GM04503 (cell line): ENCODE measurements at regions not wholly inside any gene's neighbourhood (a gene's known extent, or its start where the extent isn't known, plus 50 kb on each side); places are given as distances from the start of the nearest gene placed in this dataset.
A peak's percentile ranks its signal among the peaks of the same experiment; 100 is the strongest.
"Not testable (repeated sequence)": the region's sequence is repeated elsewhere in the genome, so short reads cannot be mapped to it uniquely, and the experiment has no call there.

ENCODE experiments used
- DNase-seq: peaks from one replicate; pipeline ENCODE4 v3.0.0-alpha.2; 2012; ENCODE audit warnings: low read depth

DNA sequence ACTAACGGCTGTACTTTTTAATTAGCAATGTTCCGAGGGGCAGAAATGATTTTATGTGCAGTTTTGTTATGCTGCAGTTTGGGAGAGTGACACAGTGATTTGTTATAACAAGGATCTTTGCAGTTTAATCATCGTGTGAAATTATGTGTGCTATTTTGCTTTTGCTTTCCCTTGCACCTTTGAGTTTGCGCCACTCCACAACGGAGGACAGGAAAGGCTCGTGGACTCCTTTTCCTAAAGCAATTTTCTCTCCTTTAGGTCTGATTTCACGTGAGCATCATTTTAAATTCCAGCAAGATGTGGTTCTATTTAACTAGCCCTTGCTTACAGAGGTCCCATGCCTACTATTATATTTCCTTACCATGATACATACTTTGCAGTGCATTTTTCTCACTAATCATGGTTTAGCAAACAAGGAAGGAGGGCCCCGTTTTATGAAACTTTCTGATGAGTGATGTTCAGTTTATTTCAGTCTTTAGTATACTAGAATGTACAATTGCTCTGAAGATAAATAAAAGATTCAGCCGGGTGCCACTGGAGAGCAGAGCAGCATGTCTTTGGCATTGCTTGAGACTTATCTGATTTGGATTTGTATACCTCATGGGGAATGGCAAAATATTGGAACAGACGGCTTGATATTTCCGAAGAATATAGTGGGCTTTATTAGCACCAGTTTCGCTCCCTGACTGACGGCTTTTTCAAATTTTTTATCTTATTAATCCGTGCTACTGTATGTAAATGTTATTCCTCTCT, 528.2 kb upstream of the FANCL start:
- no peak for DNase-seq

DNA sequence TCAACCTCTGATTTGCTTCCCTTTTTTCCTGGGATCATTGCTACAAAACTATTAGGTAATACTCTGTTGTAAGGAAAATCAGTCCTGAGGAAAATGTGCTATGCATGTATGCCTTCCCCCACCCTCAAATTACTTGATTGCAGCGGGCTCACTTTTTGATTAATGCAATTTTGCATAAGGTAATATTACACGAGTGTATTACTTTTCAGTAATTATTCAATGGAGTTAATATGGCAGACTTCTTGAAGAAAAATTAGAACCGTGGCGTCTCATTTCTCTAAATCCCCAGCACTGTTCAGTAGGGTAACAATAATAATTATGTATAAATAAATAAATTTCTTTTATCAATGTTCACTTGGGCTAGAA, 527.6 kb upstream of the FANCL start:
- no peak for DNase-seq

DNA sequence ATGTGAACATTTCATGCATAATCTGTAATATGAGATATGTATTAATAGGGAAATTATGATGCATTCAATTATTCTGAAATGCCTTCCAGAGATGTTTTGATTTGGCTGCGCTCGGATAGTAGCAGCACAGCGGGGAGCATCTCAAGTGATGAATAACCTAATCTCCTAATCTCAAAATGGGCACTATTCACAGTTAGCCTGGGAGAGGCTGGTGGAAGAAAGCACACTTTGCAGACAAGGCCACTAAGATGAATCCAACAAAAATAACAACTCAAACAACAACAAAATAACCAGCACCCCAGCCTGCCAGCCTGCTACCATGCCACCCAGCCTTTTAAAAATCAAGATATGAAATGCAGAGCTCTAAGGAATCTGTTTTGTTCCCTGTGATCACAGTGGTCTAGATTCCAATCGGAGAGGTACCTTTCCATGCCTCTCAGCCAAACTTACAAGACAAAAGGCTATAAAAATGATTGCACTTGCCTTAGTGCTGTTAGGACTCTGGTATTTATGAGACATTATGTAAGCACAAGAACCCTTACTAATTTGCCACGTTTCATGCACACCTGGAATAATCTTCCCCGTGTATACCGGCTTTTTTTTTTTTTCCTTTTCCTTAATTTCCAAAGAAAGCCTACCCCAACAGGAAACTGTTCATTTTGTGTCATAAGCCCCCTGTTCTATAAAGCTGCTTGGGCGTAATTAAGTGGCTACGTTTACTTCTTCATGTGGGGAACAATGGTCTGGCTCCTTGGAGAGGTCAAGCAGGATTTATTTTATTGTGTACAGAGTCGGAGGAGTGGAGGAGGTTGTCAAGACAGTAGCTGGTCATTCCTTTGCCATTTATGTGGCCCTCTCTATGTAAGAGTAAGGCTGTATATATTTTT, 526.9 kb upstream of the FANCL start:
- DNase-seq = no peak

DNA sequence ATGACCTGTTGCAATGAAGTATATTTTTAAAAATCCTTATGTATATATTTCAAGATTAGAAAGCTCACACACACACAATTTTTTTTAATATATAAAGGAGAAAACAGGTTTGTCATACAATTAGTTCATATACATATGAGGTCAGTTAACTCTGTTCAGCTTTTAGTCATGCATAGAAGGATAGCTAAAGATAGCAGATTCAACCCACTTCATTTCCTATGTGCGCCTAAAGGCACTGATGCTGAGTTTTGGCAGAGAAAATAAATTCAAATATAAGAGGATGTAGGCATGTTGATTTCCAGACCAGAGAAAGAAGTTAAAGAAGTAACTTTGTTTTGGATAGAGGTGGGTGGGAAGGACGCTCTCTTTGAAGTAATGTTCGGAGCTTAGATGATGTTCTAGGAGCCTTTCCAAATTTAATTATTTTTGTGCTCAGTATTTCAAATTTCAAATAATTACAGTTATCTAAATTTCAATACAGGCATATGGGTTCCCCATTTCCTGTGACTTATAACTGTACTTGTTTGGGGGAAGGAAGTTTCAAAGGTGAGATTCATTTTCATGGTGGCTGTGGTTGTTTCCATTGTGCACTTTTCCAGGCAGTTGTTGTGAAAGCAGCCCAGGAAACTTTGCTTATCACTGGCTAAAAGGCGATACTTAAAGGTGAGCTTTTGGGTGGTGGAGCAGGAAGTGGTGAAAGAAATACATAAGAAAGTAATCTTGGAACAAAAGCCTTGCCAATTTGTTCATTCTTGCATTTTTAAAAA, 523.4 kb upstream of the FANCL start:
- no peak for DNase-seq

DNA sequence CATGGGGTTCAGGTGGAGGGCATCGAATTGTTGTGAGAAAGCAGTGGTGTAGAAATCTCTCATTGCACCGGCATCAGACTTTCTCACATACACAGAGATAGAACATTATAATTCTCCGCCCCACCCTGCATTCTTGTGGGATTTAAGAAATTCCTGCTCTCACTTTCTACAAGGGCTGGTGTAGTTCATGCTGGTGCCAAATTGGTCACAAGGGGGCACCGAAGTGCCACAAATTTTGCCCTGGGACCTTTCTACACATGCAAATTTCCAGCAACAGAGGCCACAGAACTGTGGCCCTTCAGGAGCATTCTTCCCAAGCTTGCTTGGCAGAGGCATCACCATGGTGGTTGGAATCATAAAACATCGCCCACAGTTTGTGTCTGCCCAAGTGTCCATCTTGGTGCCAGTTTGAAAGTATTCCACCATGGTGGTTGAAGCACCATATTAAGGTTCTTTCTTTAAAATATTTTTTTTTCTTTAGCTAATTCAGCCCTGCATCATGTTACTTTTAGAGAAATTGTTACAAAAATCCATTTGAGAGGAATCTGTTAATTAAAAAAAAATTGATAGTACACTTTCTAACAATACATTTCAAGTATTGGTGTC, 521.2 kb upstream of the FANCL start:
- peak; percentile 26 for DNase-seq

DNA sequence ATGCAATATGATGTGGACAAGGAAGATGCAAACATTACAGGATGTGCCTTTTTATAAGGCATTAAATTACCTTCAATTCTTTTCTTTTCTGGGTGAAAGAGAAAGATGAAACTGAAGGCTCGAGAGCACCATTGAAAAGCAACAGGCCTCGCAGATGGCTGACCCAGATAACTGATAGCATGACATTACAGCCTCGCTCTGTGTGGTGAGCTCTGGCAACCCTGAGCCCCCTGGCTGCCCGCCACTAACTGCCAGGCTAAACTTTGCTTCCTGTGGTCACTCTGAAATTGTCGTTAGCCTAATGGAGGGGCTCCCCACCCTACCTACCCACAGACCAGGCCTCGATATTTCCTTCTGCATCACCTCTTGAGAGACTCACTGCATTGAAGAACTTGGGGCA, 516.8 kb upstream of the FANCL start:
- DNase-seq = no peak

DNA sequence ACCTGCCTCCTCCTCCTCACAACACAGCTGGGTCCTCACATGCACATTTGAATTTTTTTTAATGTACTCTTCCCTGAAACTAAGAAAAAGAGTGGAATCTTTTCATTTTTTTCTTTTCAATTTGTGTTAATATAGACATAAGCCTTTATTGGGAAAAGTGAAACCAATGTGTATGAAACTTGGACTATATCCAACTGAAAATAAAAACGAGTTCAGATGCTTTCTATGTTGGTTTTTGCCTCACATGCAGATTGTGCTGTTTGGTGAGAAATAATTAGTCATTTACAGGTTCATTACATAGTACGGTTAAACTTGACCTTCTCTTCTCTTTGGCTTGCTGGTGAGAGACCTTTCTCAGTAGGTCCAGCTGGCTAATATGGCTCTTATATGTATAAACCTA, 515.2 kb upstream of the FANCL start:
- DNase-seq = no peak

DNA sequence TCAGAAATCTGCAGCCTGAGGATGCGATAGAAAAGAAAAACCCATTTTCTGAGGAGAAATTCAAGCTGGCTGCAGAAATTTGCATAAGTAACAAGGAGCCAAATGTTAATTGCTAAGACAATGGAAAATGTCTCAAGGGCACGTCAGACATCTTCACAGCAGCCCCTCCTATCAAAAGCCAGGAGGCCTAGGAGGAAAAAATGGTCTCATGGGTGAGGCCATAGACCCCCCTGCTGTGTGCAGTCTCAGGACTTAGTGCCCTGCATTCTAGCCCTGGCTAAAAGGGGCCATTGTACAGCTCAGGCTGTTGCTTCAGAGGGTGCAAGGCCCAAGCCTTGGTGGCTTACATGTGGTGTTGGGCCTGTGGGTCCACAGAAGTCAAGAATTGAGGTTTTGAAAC, 511.4 kb upstream of the FANCL start:
- not testable (repeated sequence) for DNase-seq

DNA sequence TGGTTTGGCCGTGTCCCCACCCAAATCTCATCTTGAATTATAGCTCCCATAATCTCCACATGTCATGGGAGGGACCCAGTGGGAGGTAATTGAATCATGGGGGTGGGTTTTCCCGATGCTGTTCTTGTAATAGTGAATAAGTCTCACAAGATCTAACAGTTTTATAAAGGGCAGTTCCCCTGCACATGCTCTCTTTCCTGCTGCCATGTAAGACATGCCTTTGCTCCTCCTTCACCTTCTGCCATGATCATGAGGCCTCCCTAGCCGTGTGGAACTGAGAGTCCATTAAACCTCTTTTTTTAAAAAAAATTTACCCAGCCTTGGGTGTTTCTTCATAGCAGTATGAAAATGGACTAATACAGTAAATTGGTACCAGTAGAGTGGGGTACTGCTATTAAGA, 510.6 kb upstream of the FANCL start:
- DNase-seq = not testable (repeated sequence)

DNA sequence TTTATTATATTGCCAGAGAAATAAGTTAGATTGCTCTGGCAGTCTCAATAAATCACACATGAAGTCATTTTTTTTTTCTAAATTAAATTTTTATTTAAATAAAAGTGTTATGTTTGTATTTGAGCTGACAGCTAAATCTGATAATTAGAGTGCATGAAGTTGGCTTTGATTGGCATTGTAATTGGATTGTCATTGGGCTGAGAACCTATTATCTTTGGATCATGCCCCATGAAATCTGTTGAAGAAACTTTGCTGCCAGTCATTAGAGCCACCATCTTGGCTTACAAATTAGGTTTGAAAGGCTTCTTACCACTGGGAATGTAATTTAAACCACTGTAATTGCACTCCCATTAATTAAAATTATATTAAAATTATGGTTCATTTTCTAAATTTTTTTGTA, 507.9 kb upstream of the FANCL start:
- no peak for DNase-seq

DNA sequence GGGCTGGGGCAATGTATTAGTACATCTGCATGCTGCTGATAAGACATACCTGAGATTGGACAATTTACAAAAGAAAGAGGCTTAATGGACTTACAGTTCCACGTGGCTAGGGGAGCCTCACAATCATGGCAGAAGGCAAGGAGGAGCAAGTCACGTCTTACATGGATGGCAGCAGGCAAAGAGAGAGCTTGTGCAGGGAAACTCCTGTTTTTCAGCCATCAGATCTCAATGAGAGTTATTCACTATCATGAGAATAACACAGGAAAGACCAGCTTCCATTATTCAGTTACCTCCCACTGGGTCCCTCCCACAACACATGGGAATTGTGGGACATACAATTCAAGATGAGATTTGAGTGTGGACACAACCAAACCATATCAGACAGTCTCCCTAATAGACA, 504.2 kb upstream of the FANCL start:
- DNase-seq = not testable (repeated sequence)

DNA sequence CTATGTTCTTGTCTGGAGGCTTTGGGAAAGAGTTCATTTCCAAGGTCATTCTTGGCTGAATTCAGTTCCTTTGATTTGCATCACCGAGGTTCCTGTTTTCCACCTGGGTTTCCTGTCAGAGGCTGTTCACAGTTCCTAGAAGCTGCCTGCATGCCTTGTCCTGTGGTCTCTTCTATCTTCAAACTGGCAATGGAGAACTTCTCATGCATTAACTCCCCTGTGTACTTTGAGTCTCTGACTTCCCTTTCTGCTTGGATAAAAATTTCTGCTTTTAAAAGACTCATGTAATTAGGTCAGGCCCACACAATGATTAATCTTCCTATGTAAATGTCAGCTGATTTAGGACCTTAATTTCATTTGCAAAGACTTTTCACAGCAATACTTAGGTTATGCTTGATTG, 499.3 kb upstream of the FANCL start:
- DNase-seq = no peak

DNA sequence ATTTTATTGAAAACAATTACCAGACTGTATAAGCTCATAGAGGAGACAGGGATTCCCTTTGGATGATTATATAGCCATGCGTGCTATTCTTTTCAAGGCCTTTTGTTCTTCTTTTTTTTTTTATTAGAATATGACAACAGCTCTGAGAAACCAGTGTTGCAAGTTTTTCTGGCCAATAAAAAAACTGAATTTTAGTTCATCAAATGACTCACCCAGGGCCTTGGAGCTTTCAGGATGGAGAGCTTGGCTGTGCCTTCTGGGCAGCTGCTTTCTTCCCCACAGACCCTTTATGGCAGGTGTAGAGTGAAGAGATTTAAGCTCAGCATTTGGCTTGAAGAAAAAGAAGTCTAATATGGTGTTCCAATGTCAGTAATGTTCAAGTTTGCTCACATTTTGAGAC, 497.9 kb upstream of the FANCL start:
- no peak for DNase-seq

DNA sequence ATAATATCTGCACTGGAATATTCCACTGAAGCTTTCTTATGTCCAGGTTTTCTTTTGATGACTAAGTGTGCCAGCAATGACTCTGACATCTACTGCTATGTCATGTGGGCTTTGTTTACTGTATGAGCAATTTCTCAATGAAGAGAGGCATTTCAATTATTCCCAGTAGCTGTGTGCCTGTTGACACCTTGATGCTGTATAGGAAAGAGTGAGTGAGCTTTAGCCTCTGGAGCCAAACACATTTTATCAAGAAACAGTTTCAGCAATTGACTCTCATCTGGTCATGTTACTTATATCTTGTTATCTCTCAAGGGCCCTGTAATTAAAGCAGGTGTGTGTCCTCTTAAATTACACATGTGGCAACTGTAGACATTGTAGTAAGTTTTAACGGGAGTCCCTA, 493.2 kb upstream of the FANCL start:
- DNase-seq = no peak

DNA sequence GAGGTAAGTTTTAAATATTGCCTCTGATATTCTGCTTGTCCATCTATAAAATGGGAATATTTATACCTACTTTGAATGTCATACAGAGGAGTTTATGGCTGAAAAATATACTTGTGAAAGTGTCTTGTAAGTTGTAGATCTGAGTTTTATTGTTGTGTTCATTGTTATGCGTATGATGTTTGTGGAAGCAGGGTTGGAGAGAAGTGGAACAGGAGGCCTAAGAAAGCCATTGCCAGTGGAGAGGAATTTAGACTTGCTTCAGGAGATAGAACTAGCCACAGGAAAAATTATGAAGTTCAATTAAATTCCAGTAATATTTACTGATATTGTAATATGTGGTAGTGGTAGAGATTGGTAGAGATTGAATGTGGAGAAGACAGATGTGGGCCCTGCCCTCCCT, 491.9 kb upstream of the FANCL start:
- no peak for DNase-seq

DNA sequence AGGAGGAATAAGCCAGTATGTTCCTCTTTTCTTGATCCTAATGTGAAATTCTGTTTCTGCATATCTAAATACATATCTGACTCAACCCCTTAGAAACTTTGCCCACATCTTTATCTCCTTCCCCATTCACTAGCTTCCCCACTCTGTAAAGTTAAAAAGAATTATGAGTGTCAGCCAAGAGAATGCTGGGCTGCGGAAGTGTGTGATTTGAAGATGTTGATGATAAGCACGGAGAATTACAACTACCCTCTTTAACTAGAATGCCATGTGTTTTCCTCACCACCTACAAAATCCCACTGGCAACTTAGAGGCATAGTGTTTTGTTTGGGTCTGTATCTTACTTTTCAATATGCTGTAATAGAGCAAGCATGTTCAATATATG, 490.4 kb upstream of the FANCL start:
- DNase-seq = no peak

DNA sequence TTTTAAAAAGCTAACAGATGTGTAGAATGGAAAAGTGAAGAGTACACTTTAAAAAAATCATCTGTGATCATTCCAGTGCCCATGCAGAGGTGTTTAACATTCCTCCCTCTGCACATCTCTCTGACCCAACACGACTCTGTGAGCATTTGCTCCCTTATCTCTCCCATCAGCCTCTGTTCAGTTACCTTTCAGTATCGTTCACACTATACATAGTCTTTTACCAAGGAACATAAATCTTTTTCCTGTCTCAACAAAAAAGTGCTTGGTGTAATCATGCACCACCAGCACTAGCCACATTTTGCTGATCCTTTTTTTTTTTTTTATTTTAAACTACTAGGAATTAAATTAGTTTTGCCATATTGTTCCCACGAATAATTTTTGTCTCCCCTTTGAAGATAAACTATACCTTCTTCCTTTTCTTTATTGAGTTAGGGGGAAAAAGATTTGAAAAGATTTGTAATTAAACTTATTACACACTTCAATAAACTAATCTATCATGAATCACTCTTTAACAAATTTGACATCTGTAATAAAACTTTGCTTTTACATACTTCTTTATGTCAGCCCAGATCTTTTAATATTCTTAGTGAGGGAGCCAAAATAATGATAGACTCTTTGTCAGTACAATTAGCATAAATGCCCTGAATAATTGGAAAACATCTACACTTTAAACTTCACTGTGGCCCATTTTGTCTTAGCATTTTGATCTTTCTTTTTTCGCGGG, 489.8 kb upstream of the FANCL start:
- no peak for DNase-seq

DNA sequence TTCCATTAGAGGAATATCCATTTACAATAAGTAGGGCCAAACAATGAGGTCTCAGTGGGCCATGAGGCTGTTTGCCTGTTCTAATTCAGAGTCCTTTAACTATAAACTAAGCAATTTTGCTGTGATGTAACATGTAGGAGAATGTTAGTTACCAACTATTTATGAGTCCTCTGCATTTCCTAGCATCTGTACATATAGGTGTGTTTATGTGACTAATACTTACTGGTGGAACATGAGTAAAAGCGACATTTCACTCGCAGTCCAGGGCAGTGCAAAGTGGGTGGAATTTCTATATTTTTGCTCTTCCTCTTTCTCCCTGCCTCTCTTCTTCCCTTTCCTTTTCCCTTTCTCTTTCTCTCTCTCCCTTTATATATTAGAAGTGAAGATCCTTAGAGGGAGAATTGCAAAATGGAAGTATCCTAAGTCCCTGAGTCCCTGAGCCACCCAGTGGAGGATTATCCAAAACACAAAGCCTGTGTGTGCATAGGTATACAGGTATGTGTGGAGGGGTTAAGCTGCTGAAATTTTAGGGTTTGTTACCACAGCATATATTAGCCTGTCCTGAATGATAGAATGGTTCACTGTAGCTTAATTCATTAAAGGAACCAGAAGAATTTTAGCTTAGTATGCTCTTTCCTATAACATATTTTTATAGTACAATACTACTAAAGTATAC, 487.0 kb upstream of the FANCL start:
- no peak for DNase-seq

DNA sequence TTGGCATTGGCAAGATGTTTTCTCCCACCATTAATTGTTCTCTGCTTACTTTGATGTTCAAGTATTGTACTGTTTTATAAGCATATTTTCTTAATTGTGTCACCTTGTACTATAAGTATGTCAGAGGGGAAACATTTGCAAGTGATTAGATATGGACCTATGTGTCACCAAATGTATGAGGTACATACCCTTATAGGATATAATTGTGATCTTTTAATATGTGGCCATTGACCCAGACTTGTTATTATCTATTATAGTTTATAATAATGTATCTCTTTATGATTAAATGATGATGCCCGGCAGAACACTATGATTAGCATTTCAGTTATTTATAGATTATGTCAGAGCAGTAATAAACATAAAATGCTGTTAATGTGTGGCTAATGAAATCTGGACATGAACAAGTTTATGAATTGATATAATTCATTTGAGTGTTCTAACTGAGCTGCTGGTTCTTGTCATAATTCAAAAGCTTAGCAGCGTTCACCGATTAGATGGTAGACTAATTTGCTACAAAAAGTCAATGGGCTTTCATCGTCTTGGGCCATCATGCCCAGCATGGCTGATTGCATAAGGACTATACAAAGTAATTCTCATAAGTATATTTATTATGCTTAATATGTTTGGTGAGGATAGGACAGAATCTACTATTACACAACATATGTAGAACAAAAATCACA, 480.9 kb upstream of the FANCL start:
- DNase-seq = no peak
